Stomach (tissue), 8 donors: ENCODE measurements at regions not wholly inside any gene's neighbourhood (a gene's known extent, or its start where the extent isn't known, plus 50 kb on each side); places are given as distances from the start of the nearest gene placed in this dataset.

Experiments
- DNase-seq, 2 donors: peaks; one replicate each; pipeline versions ENCODE4 v3.0.0 to v3.0.0-alpha.2; 2013 to 2019
- H3K27ac ChIP-seq, 5 donors: fragments of 200-600 bp in 4 of 5; sonication (generic) in 4 of 5; one replicate each; pipeline ENCODE4 v1.5.1; 2013 to 2019; ENCODE audit warnings: mild to moderate bottlenecking in 1 of 5, moderate library complexity in 1 of 5
- H3K27me3 ChIP-seq, 3 donors: fragments of 200-600 bp; sonication (generic); one replicate each; pipeline ENCODE4 v1.5.1; 2017 to 2019; ENCODE audit warnings: mixed run types in 1 of 3
- H3K36me3 ChIP-seq, 4 donors: fragments of 200-600 bp; sonication (generic); 1 replicate in 3 of 4; 2 replicates in 1 of 4; pipeline ENCODE4 v1.5.1; 2016 to 2019
- H3K4me1 ChIP-seq, 4 donors: fragments of 200-600 bp; sonication (generic); one replicate each; pipeline ENCODE4 v1.5.1; 2016 to 2019
- H3K4me3 ChIP-seq, 4 donors: fragments of 200-600 bp; sonication (generic) in 3 of 4; one replicate each; pipeline ENCODE4 v1.5.1; 2016 to 2019; ENCODE audit warnings: mild to moderate bottlenecking in 1 of 4
- H3K9me3 ChIP-seq, 4 donors: fragments of 200-600 bp; sonication (generic); one replicate each; pipeline ENCODE4 v1.5.1; 2016 to 2019
- EP300 ChIP-seq: sonication (generic); formaldehyde crosslinking; IDR thresholded peaks from one replicate; pipeline ENCODE4 v1.6.1; 2017; ENCODE audit warnings: antibody characterized with exemption
- POLR2A ChIP-seq, 4 donors: fragments of 450-650 bp; IDR thresholded peaks; one replicate each; pipeline ENCODE4 v1.6.1; 2016; ENCODE audit warnings: antibody characterized with exemption in 4 of 4, control low read depth in 2 of 4, mild to moderate bottlenecking in 1 of 4, moderate library complexity in 1 of 4
- POLR2AphosphoS5 ChIP-seq, 3 donors: sonication (generic); formaldehyde crosslinking; IDR thresholded peaks; one replicate each; pipeline ENCODE4 v1.6.1; 2016; ENCODE audit warnings: antibody characterized with exemption in 3 of 3
- WGBS, 5 donors: extraction: QIAGEN DNeasy Blood & Tissue Kit in 3 of 5; methylation state at CpG; one replicate each; pipeline versions ENCODE4 v1.1.5 to v1.1.7; 2013 to 2018; 5-methylcytosine and 5-hydroxymethylcytosine counted together
- intact Hi-C: fragments of 100-400 bp; cut with DNase I; formaldehyde crosslinking; loops from one replicate; pipeline ENCODE4 v1.15.1; 2023; ENCODE audit warnings: low total_unique reads
- TF ChIP-seq, protein P1 (sequence below), 7 experiments: fragments of 450-650 bp in 4 of 7; fragments of 200-600 bp in 3 of 7; sonication (generic) in 3 of 7; IDR thresholded peaks; one replicate each; pipeline ENCODE4 v1.5.1; 2016 to 2019; ENCODE audit warnings: antibody characterized with exemption in 7 of 7, control low read depth in 2 of 7, mild to moderate bottlenecking in 1 of 7
- donor health status: healthy with polysubstance abuse.
- donor health status: Bipolar disorder and iron deficiency.
- donor health status: healthy.

DNA sequence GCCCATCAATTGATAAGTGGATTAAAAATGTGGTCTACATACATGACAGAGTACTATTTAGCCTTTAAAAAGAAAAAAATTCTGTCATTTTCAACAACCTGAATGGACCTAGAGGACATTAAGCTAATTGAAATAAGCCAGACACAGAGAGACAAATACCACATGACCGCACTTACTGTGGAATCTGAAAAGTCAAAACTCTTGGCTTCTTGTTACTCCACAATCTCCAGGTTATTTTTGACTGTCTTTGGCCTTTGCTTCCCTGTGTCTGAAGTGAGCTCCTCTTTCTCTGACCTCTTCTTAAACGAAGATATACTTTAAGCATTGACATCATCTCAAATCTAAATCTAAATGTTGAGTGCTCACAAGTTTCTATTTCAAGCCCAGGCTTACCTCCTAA, 265.5 kb upstream of the ADRA1B start:
- no peak for DNase-seq
- Histone ChIP-seq H3K27ac (no peak overlapping the region), H3K27me3 (no peaks in the 10 kb centered on the region), H3K4me3 (no peak overlapping the region), H3K9me3 (no peaks in the 10 kb centered on the region), H3K4me1 (no peaks in the 10 kb centered on the region), H3K36me3 (no peaks in the 10 kb centered on the region)
- intact Hi-C loops: no loop called here
- TF ChIP-seq, protein P1, sequence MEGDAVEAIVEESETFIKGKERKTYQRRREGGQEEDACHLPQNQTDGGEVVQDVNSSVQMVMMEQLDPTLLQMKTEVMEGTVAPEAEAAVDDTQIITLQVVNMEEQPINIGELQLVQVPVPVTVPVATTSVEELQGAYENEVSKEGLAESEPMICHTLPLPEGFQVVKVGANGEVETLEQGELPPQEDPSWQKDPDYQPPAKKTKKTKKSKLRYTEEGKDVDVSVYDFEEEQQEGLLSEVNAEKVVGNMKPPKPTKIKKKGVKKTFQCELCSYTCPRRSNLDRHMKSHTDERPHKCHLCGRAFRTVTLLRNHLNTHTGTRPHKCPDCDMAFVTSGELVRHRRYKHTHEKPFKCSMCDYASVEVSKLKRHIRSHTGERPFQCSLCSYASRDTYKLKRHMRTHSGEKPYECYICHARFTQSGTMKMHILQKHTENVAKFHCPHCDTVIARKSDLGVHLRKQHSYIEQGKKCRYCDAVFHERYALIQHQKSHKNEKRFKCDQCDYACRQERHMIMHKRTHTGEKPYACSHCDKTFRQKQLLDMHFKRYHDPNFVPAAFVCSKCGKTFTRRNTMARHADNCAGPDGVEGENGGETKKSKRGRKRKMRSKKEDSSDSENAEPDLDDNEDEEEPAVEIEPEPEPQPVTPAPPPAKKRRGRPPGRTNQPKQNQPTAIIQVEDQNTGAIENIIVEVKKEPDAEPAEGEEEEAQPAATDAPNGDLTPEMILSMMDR (IDR thresholded peaks at IDR 0.05): no peak
- no peak for TF ChIP-seq POLR2A (IDR thresholded peaks at IDR 0.05)
- no peak for TF ChIP-seq POLR2AphosphoS5 (IDR thresholded peaks at IDR 0.05)
- no peak for TF ChIP-seq EP300
- WGBS, 5 donors: 72 to 87% (median 80%) methylated on average over 2 of the region's 2 CpGs

DNA sequence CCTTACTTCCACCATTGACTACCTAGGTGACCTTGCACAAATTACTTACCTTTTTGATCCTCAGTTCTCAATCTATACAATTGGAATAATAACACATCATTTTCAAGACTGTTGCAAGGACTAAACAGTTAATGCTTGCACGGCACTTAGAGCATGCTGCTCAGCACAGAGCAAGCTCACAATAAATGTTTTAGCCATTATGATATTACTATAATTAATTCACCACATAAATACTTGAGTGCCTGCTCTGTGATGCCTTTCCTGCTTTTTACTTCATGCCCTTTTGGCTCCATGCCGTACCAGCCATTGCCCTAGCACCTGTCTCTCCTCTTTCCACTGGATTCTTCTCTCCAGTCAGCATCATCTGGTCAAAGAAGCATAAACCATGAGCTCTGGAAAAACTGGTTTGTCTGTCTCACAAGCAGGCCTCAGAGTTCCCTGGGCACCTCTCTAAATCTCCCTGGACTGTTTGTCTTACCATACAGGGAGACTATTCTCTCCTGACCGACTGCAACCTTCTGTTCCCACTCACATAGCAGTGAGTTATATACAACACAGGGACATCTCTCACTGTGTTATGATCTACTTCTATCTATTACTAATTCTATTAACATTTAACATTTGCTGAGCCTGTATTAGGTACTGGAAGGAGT, 260.4 kb upstream of the ADRA1B start:
- DNase-seq: no peak
- WGBS, 5 donors: 65 to 75% (median 68%) methylated on average over 3 of the region's 3 CpGs
- H3K27me3 ChIP-seq: no peaks in the 10 kb centered on the region
- no peak for TF ChIP-seq POLR2A (IDR thresholded peaks at IDR 0.05)
- no peak for TF ChIP-seq POLR2AphosphoS5 (IDR thresholded peaks at IDR 0.05)
- TF ChIP-seq, protein P1 (IDR thresholded peaks at IDR 0.05): no peak
- TF ChIP-seq EP300: no peak
- intact Hi-C loops: no loop called here
- no peaks in the 10 kb centered on the region for H3K4me1 ChIP-seq
- no peak overlapping the region for H3K4me3 ChIP-seq
- H3K27ac ChIP-seq: no peak overlapping the region
- no peaks in the 10 kb centered on the region for H3K9me3 ChIP-seq
- no peaks in the 10 kb centered on the region for H3K36me3 ChIP-seq

DNA sequence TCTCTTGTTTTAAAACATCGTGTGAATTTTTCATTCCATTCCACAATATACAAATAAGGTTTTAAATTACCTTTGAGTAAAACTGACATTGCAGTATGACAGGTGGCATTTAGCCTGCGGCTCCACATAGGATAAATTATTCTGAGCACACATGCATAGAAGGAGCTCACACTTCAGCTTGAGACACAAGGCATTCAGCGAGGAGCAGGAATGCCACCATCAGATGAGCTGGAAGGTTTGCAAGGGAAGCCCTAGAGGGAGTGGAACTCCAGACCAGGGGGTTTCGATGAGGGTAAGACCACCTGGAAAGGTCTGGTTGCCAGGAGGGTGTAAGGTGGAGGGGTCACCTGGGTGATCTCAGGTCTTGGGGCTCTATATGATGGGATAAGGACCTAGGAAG, 259.0 kb upstream of the ADRA1B start:
- no peak overlapping the region for H3K27ac ChIP-seq
- H3K27me3 ChIP-seq: no peaks in the 10 kb centered on the region
- no peak for TF ChIP-seq POLR2AphosphoS5 (IDR thresholded peaks at IDR 0.05)
- no peak for TF ChIP-seq EP300
- no peak for TF ChIP-seq POLR2A (IDR thresholded peaks at IDR 0.05)
- TF ChIP-seq, protein P1 (IDR thresholded peaks at IDR 0.05): no peak
- no peaks in the 10 kb centered on the region for H3K36me3 ChIP-seq
- DNase-seq: no peak
- intact Hi-C loops: no loop called here
- WGBS, 5 donors: 60 to 80% (median 70%) methylated on average over 4 of the region's 4 CpGs
- no peaks in the 10 kb centered on the region for H3K9me3 ChIP-seq
- no peak overlapping the region for H3K4me3 ChIP-seq
- H3K4me1 ChIP-seq: no peaks in the 10 kb centered on the region

DNA sequence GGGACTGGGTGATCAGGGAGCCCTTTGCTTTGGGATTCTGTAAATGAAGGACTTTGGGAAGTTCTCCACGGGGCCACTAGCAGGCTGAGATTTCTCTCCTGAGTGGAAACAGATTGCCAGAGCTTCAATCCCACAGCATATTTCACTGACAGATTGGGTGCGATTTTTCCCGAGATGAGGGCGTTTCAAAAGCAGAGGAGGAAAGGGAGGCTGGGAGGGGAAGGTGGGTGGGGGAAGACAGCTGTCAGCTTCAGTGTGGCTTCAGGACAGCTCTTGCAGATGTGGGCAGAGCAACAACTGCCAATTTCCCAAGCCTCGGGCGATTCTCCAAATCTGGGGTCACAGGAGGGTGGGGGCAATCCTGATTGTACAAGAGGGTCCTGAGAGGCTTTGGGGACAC, 258.5 kb upstream of the ADRA1B start:
- 59 to 78% (median 72%) methylated on average over 6 of the region's 6 CpGs for WGBS, 5 donors
- DNase-seq: no peak
- Histone ChIP-seq H3K4me3 (no peak overlapping the region), H3K36me3 (no peaks in the 10 kb centered on the region), H3K4me1 (no peaks in the 10 kb centered on the region), H3K9me3 (no peaks in the 10 kb centered on the region), H3K27ac (no peak overlapping the region), H3K27me3 (no peaks in the 10 kb centered on the region)
- TF ChIP-seq EP300 (no peak), POLR2A (IDR thresholded peaks at IDR 0.05) (no peak), POLR2AphosphoS5 (IDR thresholded peaks at IDR 0.05) (no peak)
- TF ChIP-seq, protein P1 (IDR thresholded peaks at IDR 0.05): no peak
- intact Hi-C loops: no loop called here
